Panc1 (cell line): ENCODE measurements at regions not wholly inside any gene's neighbourhood (a gene's known extent, or its start where the extent isn't known, plus 50 kb on each side); places are given as distances from the start of the nearest gene placed in this dataset.
"Not testable (repeated sequence)": the region's sequence is repeated elsewhere in the genome, so short reads cannot be mapped to it uniquely, and the experiment has no call there.

ENCODE experiments used
- ATAC-seq: fragments of 200-7000 bp; cut with Tn5 transposase; 2 replicates; pipeline ENCODE4 v1.9.1; 2020; ENCODE audit warnings: mild to moderate bottlenecking, moderate library complexity
- BruUV-seq: library from RNA; stranded (reverse); fragments of 400-500 nt; replicated peaks from 2 replicates; lab custom pipeline; 2021; lab: Mats Ljungman, UMichigan
- CTCF ChIA-PET: fragments of 300-600 bp; sonication (Branson Sonifier 250); formaldehyde crosslinking; loops from one replicate; lab custom pipeline; 2022; ENCODE audit warnings: antibody characterized with exemption; lab: Charles Lee
- POLR2A ChIA-PET: fragments of 300-600 bp; sonication (Branson Sonifier 250); formaldehyde crosslinking; loops from one replicate; lab custom pipeline; 2022; ENCODE audit warnings: antibody characterized with exemption; lab: Charles Lee
- DNase-seq: peaks from one replicate; pipeline ENCODE4 v3.0.0-alpha.2; 2010; ENCODE audit warnings: low read depth, low spot score
- H3K27ac ChIP-seq: 2 replicates; pipeline ENCODE4 v1.5.1; 2011; ENCODE audit warnings: mild to moderate bottlenecking, low read length, inconsistent platforms
- H3K27me3 ChIP-seq: fragments of 200-500 bp; sonication (Bioruptor generic); 2 replicates; pipeline ENCODE4 v1.6.0; 2014; ENCODE audit warnings: low read length, inconsistent platforms; ENCODE audit not compliant: control insufficient read depth, insufficient read depth
- H3K36me3 ChIP-seq: fragments of 200-500 bp; sonication (Bioruptor generic); 2 replicates; pipeline ENCODE4 v1.5.1; 2014; ENCODE audit warnings: inconsistent platforms, mild to moderate bottlenecking, low read length, moderate library complexity; ENCODE audit not compliant: control insufficient read depth, insufficient read depth
- H3K4me1 ChIP-seq: 2 replicates; pipeline ENCODE4 v1.5.1; 2011; ENCODE audit warnings: inconsistent platforms, mild to moderate bottlenecking, low read length, moderate library complexity; ENCODE audit not compliant: control insufficient read depth, insufficient read depth
- H3K4me3 ChIP-seq, 2 experiments: 2 replicates each; pipeline ENCODE4 v1.5.1; 2011 to 2012; ENCODE audit warnings: low read depth in 2 of 2, low read length in 2 of 2, mild to moderate bottlenecking in 2 of 2, inconsistent platforms in 1 of 2, moderate library complexity in 1 of 2
- H3K9me3 ChIP-seq: fragments of 200-500 bp; sonication (Bioruptor generic); 2 replicates; pipeline ENCODE4 v1.5.1; 2014; ENCODE audit warnings: low read depth, mild to moderate bottlenecking, inconsistent platforms, low read length, moderate library complexity; ENCODE audit not compliant: control insufficient read depth, insufficient read depth
- in situ Hi-C: cut with HindIII; loops from 2 replicates; pipeline ENCODE4 v1.10.0; 2016; ENCODE audit warnings: low sequenced_read_pairs, low pct_unique_long_range_greater_than_20kb
- intact Hi-C: fragments of 100-400 bp; cut with micrococcal nuclease; formaldehyde crosslinking; loops from one replicate; pipeline ENCODE4 v1.10.0; 2022; ENCODE audit not compliant: unreplicated experiment

DNA sequence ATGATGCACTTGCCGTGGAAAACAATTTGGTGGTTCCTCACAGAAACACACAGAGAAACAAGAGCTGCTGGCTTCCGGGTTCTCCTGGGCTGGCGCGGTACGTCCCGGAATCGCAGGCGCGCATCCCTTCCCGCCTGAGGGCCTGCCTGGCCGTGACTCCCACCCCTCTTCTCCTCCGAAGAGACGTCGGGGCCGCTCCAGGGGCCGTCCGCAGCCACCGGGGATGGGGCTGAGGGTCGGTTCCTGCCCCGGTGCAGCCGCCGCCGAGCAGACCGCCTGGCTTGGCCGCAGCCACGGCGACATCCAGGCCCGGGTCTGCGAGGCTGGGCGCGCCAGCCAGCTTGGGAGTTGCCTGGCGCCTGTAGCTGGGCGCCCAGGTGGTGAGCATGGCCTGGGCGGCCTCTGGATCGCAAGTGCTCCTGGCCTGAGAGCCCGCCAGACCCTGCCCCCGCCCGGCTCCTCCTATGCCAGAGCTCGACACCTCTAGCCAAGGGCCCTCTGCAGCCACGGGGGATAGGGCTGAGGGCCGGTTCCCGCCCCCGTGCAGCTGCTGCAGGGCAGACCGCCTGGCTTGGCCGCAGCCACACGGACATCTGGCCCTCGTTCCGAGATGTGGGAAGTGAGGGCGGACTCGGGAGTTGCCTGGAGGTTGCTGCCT is 1647.5 kb downstream of the SPATA31A7 start:
- H3K36me3 ChIP-seq, POLR2A ChIA-PET, H3K27me3 ChIP-seq, BruUV-seq, intact Hi-C loops, in situ Hi-C loops, H3K9me3 ChIP-seq, H3K27ac ChIP-seq, DNase-seq, H3K4me1 ChIP-seq, CTCF ChIA-PET: not testable (repeated sequence)
- peak; percentile 15; the same call in 1 of the 2 replicates for ATAC-seq
- H3K4me3 ChIP-seq, result peak overlapping the region; percentile 23 to 44; a peak in 3 of 4 replicates

DNA sequence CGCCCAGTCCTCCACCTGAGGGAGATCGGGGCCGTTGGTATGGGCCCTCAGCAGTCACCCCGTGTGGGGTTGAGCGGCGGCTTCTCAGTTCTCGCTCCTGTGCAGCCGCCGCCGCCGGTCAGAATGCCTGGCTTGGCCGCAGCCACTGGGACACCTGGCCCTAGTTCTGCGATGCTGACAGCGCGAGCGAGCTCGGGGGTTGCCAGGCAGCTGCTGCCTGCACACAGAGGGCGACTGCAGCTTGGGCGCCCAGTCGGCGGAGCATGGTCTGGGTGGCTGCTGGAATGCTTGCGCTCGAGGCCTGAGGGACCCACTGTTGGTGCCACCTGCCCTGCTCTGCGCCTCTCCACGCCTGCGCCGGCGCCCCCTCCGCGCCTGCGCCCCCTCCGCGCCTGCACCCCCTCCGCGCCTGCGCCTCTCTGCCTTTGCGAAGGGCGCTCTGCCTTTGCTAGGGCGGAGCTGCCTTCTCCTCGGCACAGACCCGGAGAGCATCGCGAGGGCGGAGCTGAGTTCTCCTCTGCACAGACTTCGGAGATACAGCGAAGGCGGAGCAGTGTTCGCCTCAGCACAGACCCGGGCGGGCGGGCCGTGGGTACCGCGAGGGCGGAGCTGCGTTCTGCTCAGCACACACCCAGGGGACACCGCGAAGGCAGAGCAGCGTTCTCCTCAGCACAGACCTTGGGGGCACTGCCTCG is 1648.3 kb downstream of the SPATA31A7 start:
- BruUV-seq, in situ Hi-C loops, intact Hi-C loops, H3K27me3 ChIP-seq, H3K27ac ChIP-seq, H3K36me3 ChIP-seq, H3K4me1 ChIP-seq, CTCF ChIA-PET, H3K9me3 ChIP-seq, POLR2A ChIA-PET: not testable (repeated sequence)
- ATAC-seq, result peak; percentile 100
- peak; percentile 36 for DNase-seq
- H3K4me3 ChIP-seq, result peak overlapping the region; percentile 44 to 52

DNA sequence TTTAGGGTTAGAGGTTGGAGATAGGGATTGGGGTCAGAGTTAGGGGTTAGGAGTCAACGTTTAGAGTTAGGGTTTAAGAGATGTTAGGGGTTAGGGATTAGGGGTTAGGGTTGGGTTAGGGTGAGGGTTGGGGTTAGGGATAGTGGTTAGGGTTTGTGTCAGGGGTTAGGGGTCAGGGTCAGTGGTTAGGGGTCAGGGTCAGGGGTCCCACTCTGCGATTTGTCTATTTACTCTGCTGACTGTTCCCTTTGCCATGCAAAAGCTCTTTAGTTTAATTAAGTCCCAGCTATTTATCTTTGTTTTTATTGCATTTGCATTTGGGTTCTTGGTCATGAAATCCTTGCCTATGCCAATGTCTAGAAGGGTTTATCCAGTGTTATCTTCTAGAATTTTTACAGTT is 1649.3 kb downstream of the SPATA31A7 start:
- H3K27ac ChIP-seq, CTCF ChIA-PET: not testable (repeated sequence)

DNA sequence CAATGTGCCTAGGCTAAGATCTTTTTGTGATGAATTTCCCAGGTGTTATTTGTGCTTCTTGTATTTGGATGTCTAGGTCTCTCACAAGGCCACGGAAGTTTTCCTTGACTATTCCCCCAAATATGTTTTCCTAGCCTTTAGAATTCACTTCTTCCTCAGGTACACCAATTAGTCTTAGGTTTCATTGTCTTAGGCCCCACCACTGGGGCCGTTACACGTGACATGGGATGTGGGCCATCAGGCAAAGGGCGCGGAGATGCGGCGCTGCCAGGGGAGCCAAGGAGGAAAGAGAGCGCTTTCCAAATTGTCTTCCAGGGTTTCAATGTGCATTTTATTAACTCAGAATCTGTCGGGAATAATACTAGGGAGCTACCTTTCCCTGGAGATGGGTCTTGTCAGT is 1653.3 kb downstream of the SPATA31A7 start:
- POLR2A ChIA-PET, ATAC-seq, BruUV-seq, H3K27me3 ChIP-seq, H3K4me3 ChIP-seq, H3K9me3 ChIP-seq, in situ Hi-C loops, DNase-seq, H3K4me1 ChIP-seq, H3K27ac ChIP-seq, H3K36me3 ChIP-seq, CTCF ChIA-PET, intact Hi-C loops: not testable (repeated sequence)

More for the DNA sequence above, 1649.3 kb downstream of the SPATA31A7 start:
- H3K9me3 ChIP-seq, DNase-seq, BruUV-seq, H3K27me3 ChIP-seq, intact Hi-C loops, H3K4me1 ChIP-seq, in situ Hi-C loops, H3K4me3 ChIP-seq, ATAC-seq, H3K36me3 ChIP-seq, POLR2A ChIA-PET: not testable (repeated sequence)

DNA sequence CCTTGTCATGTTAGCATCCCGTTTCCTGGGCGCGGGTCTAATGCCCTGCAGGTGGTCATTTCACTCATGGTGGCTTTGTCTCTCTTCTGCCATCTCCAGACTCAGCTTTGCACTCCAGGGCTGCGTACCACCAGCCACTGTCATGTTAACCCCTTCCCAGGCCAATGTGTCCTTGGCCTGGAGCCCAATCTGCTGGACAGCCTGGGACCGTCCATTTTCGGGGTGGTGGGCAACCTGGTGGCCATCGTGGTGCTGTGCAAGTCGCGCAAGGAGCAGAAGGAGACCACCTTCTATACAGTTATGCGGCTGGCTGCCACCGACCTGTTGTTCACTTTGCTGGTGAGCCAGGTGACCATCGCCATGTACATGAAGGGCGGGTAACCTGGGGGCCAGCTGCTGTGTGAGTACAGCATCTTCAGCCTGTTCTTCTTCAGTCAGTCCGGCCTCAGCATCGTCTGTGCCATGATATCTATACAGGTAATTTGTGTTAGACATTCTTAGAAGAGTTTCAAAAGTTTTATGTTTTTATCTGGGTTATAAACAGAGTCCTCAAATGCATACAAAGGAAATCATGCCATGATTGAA is 1654.0 kb downstream of the SPATA31A7 start:
- not testable (repeated sequence) for DNase-seq

DNA sequence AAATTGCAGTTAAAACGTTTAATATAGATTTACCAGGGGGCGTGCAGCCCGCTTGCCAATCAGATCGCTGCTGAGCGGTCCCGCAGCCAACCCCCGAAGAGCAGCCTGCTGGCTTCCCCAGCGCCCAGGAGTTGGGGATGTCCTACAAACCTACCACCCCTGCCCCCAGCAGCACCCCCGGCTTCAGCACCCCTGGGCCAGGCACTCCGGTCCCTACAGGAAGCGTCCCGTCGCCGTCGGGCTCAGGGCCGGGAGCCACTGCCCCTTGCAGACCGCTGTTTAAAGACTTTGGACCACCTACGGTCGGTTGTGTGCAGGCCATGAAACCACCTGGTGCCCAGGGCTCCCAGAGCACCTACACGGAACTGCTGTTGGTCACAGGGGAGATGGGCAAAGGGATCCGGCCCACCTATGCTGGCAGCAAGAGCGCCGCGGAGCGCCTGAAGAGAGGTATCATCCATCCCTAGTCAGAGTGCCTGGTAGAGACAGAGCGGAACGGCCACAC is 1654.9 kb downstream of the SPATA31A7 start:
- DNase-seq, H3K36me3 ChIP-seq, H3K27ac ChIP-seq, H3K4me1 ChIP-seq, H3K4me3 ChIP-seq, in situ Hi-C loops, BruUV-seq, CTCF ChIA-PET, intact Hi-C loops, H3K27me3 ChIP-seq, POLR2A ChIA-PET, H3K9me3 ChIP-seq: not testable (repeated sequence)
- peak; percentile 30; the same call in 1 of the 2 replicates for ATAC-seq

More for the DNA sequence above, 1654.0 kb downstream of the SPATA31A7 start:
- BruUV-seq, H3K27me3 ChIP-seq, POLR2A ChIA-PET, H3K9me3 ChIP-seq, ATAC-seq, in situ Hi-C loops, intact Hi-C loops, H3K4me3 ChIP-seq, H3K27ac ChIP-seq, H3K4me1 ChIP-seq, CTCF ChIA-PET, H3K36me3 ChIP-seq: not testable (repeated sequence)

DNA sequence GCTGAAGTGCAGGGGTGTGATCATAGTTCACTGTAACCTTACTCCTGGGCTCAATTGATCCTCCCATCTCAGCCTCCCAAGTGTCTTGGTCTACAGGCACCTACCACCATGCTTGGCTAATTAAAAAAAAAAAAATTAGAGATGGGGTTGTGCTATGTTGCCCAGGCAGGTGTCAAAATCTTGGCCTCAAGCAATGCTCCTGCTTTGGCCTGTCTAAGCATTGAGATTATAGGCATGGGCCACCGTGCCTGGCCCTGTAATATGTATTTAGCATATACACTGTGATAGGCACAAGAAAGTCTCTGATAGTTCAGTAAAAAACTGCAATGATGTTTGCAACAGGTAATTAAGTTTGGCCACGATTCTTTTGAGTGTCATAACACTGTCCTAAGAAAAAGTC is 1658.4 kb downstream of the SPATA31A7 start:
- H3K27me3 ChIP-seq, BruUV-seq, CTCF ChIA-PET, H3K27ac ChIP-seq, ATAC-seq, POLR2A ChIA-PET, H3K4me3 ChIP-seq, in situ Hi-C loops, DNase-seq, H3K9me3 ChIP-seq, H3K36me3 ChIP-seq, H3K4me1 ChIP-seq, intact Hi-C loops: not testable (repeated sequence)
